HG03103 (cell line): ENCODE measurements at regions not wholly inside any gene's neighbourhood (a gene's known extent, or its start where the extent isn't known, plus 50 kb on each side); places are given as distances from the start of the nearest gene placed in this dataset.

Experiments used
- ATAC-seq: cut with Tn5 transposase; IDR thresholded peaks from one replicate; pipeline ENCODE4 v1.9.1; 2021; ENCODE audit warnings: low read depth; ENCODE audit not compliant: unreplicated experiment

- no peak for ATAC-seq
Observed at GRCh38 chr14:61193476-61193875, 87.7 kb downstream of the TMEM30B start.

GRCh38 chr14:61192989-61193388 lies 88.1 kb downstream of the TMEM30B start:
- ATAC-seq = no peak

- no peak for ATAC-seq
Observed at GRCh38 chr14:61191733-61192132, 89.4 kb downstream of the TMEM30B start.

GRCh38 chr14:61190341-61190740 lies 90.8 kb downstream of the TMEM30B start:
- ATAC-seq = no peak

- ATAC-seq = no peak
Observed at GRCh38 chr14:61188978-61189808, 91.9 kb downstream of the TMEM30B start.

- no peak for ATAC-seq
Observed at GRCh38 chr14:61188196-61188595, 92.9 kb downstream of the TMEM30B start.

- ATAC-seq = no peak
Observed at GRCh38 chr14:61187196-61187905, 93.8 kb downstream of the TMEM30B start.

- ATAC-seq = no peak
Observed at GRCh38 chr14:61186341-61187195, 94.6 kb downstream of the TMEM30B start.

- ATAC-seq = no peak
Observed at GRCh38 chr14:61185534-61185933, 95.6 kb downstream of the TMEM30B start.

GRCh38 chr14:61184112-61184511 lies 97.0 kb downstream of the TMEM30B start:
- no peak for ATAC-seq

GRCh38 chr14:61183196-61183885 lies 97.8 kb downstream of the TMEM30B start:
- ATAC-seq = no peak

- ATAC-seq = no peak
Observed at GRCh38 chr14:61179796-61180398, 101.2 kb downstream of the TMEM30B start.

GRCh38 chr14:61179061-61179690 lies 102.0 kb downstream of the TMEM30B start:
- no peak for ATAC-seq

- ATAC-seq = no peak
Observed at GRCh38 chr14:61178226-61179060, 102.7 kb downstream of the TMEM30B start.

- no peak for ATAC-seq
Observed at GRCh38 chr14:61177279-61178225, 103.6 kb downstream of the TMEM30B start.

- no peak for ATAC-seq
Observed at GRCh38 chr14:61176686-61177085, 104.5 kb downstream of the TMEM30B start.

- no peak for ATAC-seq
Observed at GRCh38 chr14:61174987-61175386, 106.2 kb downstream of the TMEM30B start.
